GM20000 (cell line): ENCODE measurements at regions not wholly inside any gene's neighbourhood (a gene's known extent, or its start where the extent isn't known, plus 50 kb on each side); places are given as distances from the start of the nearest gene placed in this dataset.

ENCODE experiments used
- DNase-seq: peaks from one replicate; pipeline ENCODE4 v3.0.0; 2012; ENCODE audit warnings: low spot score
- CTCF ChIP-seq: IDR thresholded peaks from 2 replicates; pipeline ENCODE4 v1.5.1; 2012; ENCODE audit warnings: mild to moderate bottlenecking, control low read depth; ENCODE audit errors: extremely low read depth, missing control alignments

GRCh38 chr20:24724982-24725533 lies 224.0 kb upstream of the CST7 start:
- DNase-seq = no peak

GRCh38 chr20:24727795-24728194 lies 221.3 kb upstream of the CST7 start:
- TF ChIP-seq CTCF = no peak
- no peak for DNase-seq

More at GRCh38 chr20:24724982-24725533, 224.0 kb upstream of the CST7 start:
- no peak for TF ChIP-seq CTCF

GRCh38 chr20:24729896-24730605 lies 219.0 kb upstream of the CST7 start:
- TF ChIP-seq CTCF = no peak
- DNase-seq = no peak

GRCh38 chr20:24730750-24731149 lies 218.3 kb upstream of the CST7 start:
- no peak for DNase-seq
- TF ChIP-seq CTCF = no peak

GRCh38 chr20:24731312-24731711 lies 217.8 kb upstream of the CST7 start:
- TF ChIP-seq CTCF = no peak
- no peak for DNase-seq

GRCh38 chr20:24732076-24732475 lies 217.0 kb upstream of the CST7 start:
- no peak for TF ChIP-seq CTCF
- no peak for DNase-seq

GRCh38 chr20:24732599-24732998 lies 216.5 kb upstream of the CST7 start:
- no peak for DNase-seq
- no peak for TF ChIP-seq CTCF
